ACHN (cell line): ENCODE measurements at regions not wholly inside any gene's neighbourhood (a gene's known extent, or its start where the extent isn't known, plus 50 kb on each side); places are given as distances from the start of the nearest gene placed in this dataset.

Experiments
- DNase-seq: peaks from one replicate; pipeline ENCODE4 v3.0.0-alpha.2; 2015
- in situ Hi-C: cut with HindIII; loops from 2 replicates; pipeline ENCODE4 v1.10.0; 2017; ENCODE audit warnings: low sequenced_read_pairs, low pct_ligation_motif_present, low pct_unique_long_range_greater_than_20kb

GRCh38 chr4:24743206-24743605 lies 52.2 kb upstream of the SOD3 start:
- in situ Hi-C loops, result no loop called here
- no peak for DNase-seq

- in situ Hi-C loops, result no loop called here
- no peak for DNase-seq
Measured at GRCh38 chr4:24743927-24744326, 51.4 kb upstream of the SOD3 start.

GRCh38 chr4:24745172-24745895 lies 50.0 kb upstream of the SOD3 start:
- DNase-seq, result no peak
- in situ Hi-C loops, result no loop called here
